H1 (cell line): ENCODE measurements at regions not wholly inside any gene's neighbourhood (a gene's known extent, or its start where the extent isn't known, plus 50 kb on each side); places are given as distances from the start of the nearest gene placed in this dataset.

ENCODE experiments used
- ATF3 ChIP-seq: IDR thresholded peaks from 2 replicates; pipeline ENCODE4 v1.6.1; 2011; ENCODE audit warnings: low read depth, mild to moderate bottlenecking, low read length; ENCODE audit not compliant: insufficient read depth
- POLR2A ChIP-seq, 2 experiments: IDR thresholded peaks; 1 replicate in 1 of 2; 2 replicates in 1 of 2; pipeline ENCODE4 v1.6.1; 2011; ENCODE audit warnings: low read depth in 2 of 2, low read length in 2 of 2, mild to moderate bottlenecking in 2 of 2; ENCODE audit errors: control extremely low read depth in 1 of 2
- POLR2AphosphoS5 ChIP-seq: IDR thresholded peaks from 2 replicates; pipeline ENCODE4 v1.6.1; 2011; ENCODE audit warnings: low read depth, low read length
- SUZ12 ChIP-seq: fragments of 200-600 bp; sonication (generic); IDR thresholded peaks from 2 replicates; pipeline ENCODE4 v1.6.1; 2012; ENCODE audit warnings: mild to moderate bottlenecking, inconsistent platforms, low read length, moderate library complexity, mixed read lengths
- ZNF274 ChIP-seq: IDR thresholded peaks from 2 replicates; pipeline ENCODE4 v1.7.0; 2012; ENCODE audit warnings: low read length, borderline replicate concordance; ENCODE audit errors: extremely low read depth

- TF ChIP-seq ATF3 (no peak), POLR2AphosphoS5 (no peak), SUZ12 (no peak), ZNF274 (no peak), POLR2A (IDR thresholded peaks at IDR 0.05; ENCODE audit: control extremely low read depth in 1 of 2, low read depth in 2 of 2, low read length in 2 of 2) (no peak)
These were observed 181.8 kb upstream of the GCFC2 start for GRCh38 chr2:75892490-75892889.
